CD4-positive, alpha-beta T cell treated with Interleukin-21 for 1 hour (primary cell): ENCODE measurements at regions not wholly inside any gene's neighbourhood (a gene's known extent, or its start where the extent isn't known, plus 50 kb on each side); places are given as distances from the start of the nearest gene placed in this dataset.
A peak's percentile ranks its signal among the peaks of the same experiment; 100 is the strongest.
"Not testable (repeated sequence)": the region's sequence is repeated elsewhere in the genome, so short reads cannot be mapped to it uniquely, and the experiment has no call there.

ENCODE experiments used
- DNase-seq: peaks from one replicate; pipeline ENCODE4 v3.0.0-alpha.2; 2020

DNA sequence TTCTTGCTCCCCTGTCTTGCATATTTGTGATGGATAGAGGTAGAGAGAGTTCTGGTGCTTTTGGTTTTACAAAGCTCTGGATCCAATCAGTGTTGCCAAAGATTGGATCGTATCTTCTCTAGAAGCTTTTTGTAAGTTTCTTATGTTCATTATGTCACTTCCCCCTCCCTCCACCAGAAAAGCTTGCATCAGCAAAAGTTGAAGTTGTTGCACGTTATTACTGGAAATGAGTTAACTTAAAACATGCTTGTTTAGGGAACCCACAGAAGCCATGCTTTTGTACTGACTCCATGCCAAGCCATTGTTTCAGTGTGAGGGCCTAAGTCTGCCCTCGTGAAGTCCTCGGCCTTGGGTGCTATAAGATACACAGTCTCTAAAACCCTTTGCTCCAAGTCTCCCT is 186.5 kb downstream of the ERCC6L2 start:
- DNase-seq = no peak

DNA sequence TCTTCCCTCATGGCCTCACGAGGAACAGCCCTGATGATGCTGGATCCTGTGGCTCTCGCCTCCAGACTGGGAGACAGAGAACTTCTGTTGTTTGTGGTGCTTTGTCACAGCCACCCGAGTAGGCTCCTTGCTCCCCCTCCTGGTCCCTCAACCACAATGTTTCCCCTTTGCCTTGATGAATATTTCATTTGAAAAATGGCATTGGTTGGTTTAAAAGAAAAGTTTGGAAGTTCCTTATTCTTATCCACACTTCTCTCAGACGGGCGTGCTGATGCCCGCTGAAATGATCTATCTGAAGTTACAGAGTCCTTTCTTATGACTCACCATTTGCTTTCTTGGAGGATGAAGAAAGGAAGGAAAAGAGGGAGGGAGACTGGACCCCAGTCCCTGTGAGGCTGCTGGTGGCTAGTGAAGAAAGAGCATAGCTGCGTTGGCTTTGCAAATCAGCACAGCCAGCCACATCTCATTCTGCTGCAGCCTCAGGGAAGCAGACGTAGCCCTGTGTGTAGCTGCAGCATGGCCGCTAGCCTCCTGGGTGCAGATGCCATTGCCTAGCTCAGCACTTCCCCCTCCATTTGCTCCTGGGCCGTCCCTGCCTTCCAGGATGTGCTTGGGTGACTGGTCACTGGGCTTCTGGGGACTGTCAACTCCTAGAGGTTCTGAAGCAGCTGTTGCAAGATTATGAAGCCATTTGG is 185.9 kb downstream of the ERCC6L2 start:
- DNase-seq = peak; percentile 59

DNA sequence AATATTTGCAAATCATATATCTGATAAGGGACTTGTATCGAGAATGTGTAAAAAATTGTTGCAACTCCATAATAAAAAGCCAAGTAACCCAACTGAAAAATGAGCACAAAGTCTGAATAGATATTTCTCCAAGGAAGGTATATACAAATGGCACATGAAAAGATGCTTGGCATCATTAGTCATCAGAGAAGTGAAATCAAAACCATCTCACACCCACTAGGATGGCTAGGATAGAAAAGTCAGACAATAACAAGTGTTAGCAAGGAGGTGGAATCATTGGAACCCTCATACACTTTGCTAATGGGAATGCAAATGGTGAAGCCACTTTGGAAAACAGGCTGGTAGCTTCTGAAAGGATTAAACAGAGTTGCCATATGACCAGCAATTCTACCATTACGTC is 182.7 kb downstream of the ERCC6L2 start:
- DNase-seq = no peak

DNA sequence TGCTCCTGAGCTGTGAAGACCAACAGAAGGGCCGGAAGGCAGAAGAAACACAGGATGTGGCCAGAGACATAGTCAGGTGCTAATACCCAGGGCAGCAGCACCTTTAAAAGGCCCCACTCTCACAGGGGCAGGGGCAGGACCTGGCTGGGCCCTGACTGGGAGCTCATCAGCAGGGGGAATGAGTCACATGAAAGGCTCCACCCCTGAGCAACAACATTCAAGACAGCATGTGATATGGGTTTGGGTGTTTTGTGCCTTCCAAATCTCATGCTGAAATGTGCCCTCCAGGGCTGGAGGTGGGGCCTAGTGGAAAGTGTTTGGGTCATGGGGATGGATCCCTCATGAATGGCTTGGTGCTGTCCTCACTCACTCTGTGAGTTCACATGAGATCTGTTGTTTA is 181.7 kb downstream of the ERCC6L2 start:
- DNase-seq = no peak

DNA sequence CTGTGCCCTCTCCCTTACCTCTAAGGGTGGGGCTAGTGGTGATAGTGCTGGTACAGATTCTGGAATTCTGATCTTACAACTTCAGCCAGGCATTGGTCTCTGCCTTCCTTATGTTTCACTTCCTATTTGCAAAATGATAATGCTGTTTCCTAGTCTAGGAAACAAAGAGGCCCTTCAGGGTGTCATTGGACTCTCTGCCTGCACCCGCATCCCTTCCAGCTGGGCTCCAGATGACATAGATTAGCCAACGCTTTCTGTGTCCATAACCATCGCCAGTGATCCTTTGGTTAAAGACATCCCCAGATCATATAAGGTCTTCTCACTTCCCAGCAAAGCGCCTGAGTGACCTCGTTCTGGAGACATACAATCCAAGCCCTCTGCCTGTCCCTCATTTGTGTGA is 180.7 kb downstream of the ERCC6L2 start:
- DNase-seq = no peak

DNA sequence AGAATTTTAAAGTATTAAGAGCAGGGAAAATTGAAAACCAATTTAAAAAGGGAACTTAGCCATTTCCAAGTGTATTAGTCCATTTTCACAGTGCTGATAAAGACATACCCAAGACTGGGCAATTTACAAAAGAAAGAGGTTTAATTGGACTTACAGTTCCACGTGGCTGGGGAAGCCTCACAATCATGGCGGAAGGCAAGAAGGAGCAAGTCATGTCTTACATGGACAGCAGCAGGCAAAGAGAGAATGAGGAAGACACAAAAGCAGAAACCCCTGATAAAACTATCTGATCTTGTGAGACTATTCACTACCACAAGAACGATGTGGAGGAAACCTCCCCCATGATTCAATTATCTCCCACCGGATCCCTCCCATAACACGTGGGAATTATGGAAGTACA is 178.8 kb downstream of the ERCC6L2 start:
- DNase-seq = not testable (repeated sequence)

DNA sequence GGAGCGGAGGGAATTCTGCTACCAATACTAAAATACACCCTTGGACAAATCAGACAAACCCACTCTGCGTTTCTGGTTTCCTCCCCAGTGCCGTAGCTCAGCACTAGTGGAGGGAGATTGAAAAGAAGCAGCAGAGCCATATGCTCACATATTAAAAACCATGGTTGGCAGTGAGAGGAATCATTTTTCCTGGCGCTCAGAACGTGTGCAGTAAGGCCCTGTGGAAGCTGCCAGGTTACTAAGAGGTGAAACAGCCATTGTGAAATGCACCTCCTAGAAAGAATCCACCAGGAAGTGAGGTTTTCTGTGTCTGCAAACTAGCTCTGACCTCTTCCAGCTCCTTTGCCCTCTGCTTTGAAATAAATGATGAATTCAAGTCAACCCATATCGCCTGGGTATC is 177.2 kb downstream of the ERCC6L2 start:
- DNase-seq = no peak

DNA sequence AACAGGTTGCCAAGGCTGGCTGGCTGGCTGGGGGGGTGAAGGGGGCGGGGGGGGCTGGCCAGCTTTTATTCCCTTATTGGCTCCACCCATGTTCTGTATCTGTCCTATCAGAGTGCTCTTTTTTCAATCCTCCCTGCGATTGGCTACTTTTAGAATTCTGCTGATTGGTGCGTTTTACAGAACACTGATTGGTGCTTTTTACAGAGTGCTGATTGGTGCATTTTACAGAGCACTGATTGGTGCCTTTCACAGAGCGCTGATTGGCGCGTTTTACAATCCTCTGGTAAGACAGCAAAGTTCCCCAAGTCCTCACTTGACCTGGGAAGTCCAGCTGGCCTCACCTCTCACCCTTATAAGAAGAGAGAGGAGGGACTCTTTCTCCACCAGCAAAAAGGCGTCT is 175.9 kb downstream of the ERCC6L2 start:
- no peak for DNase-seq

DNA sequence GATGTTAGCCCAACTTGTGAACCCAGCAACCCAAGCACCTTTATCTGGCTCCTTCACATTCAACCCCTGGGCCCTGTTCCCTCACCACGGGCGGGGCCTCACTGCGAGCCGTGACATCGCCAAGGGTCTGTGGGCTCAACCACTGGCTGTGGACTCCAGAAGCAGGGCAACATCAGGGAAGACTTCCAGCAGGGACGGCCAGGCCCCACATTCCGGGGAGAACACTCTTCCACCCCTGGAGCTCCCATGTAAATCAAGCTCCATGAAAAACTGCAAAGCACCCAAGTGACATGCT is 175.3 kb downstream of the ERCC6L2 start:
- no peak for DNase-seq

DNA sequence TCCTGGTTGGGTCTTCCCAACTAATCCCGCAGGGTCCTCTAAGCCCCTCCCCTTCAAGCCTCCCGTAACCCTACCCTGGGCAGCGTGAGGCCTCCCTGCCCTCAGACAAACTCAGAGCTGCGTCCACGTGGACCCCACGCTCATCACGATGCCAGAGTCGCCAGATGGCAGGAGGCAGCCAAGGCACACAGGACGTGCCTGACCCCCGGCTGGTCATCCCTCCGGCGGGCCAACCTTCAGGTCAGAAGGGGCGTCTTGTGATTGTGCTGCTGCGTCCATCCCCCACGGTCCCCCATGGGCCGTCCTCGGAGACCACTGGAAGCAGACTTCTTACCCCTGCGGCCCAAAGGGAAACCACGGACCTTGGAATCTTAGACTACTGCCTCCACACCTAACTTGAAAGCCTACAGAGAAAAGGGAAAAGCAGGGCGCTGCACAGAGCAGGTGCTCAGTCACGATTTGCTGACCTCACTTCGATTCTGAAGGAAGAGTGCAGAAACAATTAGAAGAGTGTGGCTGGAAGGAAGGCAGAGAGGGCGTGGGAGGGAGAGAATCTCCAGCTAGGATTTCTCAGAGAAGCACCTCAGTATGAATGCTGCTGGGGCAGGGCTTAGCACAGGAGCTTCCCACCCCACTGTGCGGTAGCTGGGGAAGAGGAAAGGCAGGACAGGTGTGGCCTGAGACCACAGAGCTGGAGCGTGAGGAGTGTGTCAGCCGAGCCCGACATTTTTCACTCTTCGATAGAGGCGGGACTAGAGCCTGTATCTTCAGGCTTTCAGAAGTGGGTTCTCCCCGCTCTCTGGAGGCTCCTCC is 174.8 kb downstream of the ERCC6L2 start:
- no peak for DNase-seq

DNA sequence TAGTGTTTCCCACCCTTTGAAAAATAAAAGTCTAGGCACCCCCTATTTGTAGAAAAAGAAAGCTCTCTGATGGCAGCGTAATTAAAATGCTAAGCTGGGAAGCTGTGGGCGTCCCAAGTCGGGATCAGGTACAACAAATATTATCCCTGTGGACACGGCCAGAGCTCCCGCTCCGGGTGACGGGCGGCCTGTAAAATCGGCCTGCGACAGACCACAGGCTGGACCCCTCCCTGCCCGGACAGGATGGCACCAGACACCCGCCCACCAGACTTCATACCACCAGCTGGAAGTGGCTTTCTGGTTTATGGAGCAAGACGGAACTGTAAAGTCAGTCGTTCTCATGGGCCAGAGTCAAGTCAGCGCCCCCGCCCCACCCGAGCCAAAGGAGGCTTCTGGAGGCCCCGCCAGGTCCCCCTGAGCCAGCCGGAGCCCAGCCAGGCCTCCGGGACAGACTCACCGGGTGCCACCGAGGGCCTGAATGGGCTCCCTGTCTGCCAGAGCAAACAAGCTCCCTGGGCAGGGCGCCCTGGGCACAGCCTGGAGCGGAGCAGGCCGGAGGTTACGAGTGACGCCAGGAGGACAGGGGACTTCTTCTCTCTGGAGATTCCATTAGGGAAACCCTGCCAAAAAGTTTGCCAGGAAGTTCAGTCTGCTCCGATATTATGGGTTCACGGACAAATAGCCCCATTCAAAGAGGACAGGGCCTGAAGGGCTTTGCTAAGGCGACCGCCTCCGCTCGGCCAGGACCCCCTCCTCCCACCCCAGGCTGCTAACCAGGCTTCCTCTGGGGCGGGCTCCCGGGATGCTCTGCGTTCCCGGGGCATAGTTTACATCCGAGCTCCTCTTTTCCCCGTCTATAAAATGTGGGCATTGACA is 173.7 kb downstream of the ERCC6L2 start:
- DNase-seq = no peak

DNA sequence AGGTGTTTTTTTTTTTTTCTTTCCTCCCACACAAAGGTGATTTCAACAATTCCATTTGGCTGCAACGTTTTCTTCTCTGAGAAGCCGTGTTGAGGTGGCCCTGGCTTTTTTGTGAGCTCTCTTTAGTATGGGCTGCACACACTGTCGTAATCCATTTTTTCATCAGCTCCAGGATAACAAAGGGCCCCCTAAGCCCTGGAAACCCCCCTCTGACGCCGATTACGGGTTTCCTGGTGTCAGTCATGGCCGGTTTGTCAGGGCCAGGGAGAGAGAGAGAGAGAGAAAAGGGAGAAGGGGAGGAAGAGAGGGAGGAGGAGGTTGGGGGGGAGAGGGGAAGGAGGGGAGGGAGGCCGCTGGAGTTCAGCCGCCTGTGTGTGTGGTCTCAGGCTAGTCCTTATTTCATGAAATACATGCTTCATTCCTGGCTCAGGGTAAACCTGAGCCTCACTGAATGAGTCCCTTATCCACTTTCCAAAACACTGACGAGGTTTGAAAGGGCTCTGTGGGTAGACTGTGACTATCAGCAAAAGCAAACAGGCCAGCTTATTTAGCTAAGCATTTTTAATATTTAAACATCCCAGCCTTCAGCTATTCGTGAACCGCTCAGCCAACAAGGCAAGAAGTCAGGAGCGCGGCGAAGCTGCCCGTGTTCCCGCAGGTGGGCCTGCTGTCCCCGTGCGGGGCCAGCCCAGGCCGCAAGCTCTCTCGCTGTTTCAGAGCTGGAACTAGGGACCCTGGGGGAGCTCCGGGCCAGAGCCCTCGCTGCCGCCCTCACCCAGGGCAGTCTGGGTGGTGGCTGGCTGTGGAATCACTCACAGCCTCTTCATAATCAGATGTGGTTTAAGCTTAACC is 172.8 kb downstream of the ERCC6L2 start:
- peak; percentile 15 for DNase-seq

DNA sequence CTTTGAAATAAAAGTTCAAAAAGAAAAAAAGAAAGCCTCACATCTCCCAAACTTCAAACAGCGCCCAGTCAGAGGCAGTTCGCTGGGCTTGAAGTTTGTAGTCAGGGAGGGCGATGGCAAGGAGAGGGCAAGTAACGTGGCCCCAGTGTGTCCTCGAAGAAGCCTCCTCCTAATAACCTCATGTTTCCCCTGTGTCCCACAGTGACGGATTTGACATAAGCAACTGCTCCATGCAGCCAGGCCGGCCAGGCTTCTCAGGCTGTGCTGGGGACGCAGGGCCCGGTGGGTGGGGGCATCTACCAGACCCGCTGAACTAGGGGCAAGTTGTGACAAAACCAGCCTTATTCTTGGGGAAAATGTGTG is 172.2 kb downstream of the ERCC6L2 start:
- DNase-seq = no peak

DNA sequence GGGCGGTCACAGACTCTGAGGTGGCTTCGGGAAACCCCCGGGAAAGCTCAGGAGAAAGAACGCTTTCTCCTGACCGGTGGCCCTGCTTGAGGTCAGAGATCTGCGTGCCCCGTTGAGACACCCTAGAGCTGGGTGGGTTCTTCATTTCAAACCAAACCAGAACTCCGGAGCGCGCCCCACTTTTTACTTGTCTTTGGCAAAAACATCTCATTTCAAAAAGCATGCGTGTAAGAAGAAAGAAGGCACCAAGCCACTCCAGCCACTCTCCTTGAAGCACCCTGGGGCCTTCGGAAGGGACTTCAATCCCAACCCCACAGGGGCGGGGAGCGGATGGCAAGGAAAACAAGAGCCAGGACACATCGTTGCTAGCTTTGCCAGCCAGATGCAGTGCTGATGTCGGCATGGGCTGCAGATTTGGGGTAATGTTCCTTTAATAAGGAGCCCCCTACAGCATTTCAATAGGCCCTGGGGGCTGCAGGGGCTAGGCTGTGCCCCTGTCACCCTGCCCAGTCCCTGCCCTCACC is 171.7 kb downstream of the ERCC6L2 start:
- DNase-seq = no peak

DNA sequence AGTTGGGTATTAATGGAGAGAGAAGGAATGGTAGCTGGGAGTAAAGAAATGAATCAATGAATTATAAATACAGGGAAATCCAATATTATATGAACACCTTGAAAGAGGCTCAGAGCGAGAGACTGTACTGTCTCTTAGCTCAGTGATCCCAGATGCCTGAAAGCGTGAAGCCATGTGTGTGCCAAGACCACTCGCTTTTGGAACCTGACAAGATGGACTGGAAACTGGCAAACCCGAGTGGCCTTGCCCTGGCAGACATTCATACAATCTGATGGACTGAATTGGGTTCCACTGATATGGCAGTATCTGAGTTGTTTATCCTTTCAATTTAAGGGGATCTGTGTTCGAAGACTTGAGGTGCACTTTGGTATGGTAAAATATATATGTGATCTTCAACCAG is 170.3 kb downstream of the ERCC6L2 start:
- DNase-seq = no peak

DNA sequence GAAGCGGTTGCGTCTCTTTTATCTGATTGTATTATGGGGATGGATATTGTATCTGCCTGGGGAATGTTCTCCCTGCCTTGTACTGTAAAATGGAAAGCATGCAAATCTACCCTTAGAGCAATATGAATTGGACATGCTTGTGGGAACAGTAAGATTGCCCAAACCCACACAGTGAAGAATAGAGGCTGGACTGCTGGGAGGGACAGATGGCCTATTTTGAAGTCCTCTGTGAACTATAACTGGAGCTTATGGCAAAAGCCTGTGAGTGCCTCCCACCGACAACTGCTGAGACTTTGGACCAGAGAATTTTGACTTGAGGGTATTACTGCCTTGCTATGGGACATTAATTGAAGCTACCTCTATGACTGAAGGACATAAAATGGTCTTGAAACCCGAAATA is 168.9 kb downstream of the ERCC6L2 start:
- no peak for DNase-seq

DNA sequence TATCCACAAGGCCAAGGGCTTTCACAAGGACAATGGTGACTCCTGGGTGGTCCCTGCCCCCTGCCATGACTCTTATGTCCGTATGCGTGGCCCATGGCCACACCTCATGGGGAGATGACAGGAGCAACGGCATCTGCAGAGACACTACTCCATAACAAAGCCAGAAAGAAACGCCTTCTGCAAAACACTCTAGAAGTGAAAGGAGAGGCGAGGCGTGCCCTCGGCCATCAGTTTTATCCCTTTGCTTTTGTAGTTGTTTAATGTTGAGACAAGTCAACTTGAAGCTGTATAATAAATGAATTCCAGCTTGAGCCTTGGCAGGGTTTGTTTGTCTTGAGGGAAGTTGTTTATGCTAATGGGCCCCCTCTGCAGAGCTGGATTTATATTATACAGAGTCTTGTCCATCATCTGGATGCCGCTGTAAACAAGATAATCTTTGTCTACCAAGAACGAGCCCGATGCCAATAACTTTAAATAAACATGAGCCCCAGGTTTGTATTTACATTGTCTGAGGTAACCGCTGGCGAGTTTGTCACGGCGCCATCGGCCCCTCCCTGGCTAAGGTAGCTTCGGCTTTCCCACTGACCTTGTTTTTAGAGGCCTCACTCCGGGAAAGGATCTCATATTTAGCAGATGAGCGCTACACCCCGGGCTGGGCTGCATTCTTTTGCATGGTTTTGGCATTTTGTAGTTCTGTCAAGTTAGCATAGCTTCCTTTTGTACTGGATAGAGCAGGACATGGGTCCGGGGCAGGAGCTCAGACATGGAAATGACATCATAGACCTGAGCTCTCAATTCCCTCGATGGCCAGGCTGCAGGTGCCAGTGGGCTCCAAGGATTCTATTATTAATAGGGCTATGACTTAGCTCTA is 165.3 kb downstream of the ERCC6L2 start:
- no peak for DNase-seq

DNA sequence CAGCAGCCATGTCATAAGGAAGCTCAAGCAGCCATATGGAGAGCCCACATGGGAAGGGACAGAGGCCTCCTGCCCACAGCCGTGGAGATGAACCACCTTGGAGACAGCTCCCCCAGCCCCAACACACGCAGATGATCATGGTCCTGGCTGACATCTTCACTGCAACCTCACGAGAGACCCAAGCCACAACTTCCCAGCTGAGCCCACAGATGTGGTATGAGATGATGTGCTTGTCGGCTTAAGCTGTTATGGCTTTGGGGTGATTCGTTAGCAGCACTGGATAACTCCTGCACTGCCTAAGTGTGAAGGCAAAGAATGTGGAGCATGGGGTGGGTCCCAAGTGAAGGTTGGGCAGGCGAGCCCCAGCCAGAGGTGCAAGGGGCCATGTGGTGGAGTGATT is 163.4 kb downstream of the ERCC6L2 start:
- DNase-seq = no peak

DNA sequence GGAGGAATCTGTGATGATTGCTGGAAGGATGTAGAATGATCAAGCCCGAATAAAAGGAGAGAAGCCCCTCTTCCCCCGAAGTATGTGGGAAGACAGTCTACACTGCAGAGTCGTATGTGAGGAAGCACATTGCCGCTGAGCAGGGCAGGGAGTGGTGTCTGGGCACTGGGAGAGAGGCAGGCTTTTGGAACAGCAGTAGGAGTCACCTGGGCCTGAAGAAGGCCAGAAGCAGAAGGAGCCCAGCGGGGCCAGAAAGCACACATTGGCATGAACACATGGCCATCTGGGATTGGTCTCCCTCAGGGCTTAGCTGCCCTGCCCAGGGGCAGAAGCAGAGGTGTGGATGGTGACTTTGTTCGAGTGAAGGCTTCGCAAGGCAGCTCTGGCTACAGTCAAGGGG is 162.8 kb downstream of the ERCC6L2 start:
- DNase-seq = no peak

DNA sequence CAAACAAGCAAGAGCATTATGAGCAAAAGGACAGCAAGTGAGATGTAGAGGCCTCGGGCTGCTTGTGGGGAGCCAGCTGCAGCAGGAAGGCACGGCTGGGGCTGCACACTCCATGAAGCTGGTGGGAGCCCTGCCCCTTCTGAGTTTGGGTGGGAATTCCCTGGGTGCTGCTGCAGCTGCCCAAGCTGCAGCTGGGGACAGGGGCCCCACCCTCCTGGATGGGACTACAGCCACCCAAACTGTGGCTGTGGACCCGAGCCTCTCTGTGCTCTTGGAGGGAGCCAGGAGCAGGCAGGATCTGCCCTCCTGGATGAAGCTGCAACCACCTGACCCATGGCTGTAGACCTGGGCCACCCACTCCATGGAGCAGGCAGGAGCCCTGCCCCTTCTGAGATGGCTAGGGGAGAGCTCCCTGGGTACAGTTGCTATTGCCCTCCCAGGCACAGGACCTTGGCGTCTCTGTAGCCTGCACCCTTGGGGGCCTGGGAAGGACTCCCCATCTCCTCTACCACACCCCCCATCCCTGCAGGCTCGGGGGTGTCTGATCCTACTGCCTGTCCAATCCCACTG is 159.1 kb downstream of the ERCC6L2 start:
- no peak for DNase-seq

DNA sequence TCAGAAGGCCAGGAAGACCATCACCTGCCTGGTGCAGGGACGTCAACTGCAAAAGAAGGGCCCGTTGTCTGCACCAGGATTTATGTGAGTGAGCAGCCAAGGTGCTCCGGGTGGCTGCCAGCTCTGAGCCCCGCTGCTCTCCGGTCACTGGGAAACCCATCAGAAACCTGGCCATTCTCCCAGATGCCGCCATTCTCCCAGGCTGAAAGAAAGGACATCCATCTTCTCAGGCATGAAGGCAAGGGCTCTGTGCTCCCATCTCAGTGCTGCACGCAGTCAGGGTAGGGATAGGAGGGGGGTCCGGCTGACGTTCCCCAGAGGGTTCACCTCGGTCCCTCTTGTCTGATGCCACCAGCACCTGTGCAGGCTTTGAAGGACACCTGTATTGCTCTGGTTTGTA is 158.4 kb downstream of the ERCC6L2 start:
- DNase-seq = no peak
